Lung (tissue), 11 donors: ENCODE measurements at regions not wholly inside any gene's neighbourhood (a gene's known extent, or its start where the extent isn't known, plus 50 kb on each side); places are given as distances from the start of the nearest gene placed in this dataset.

ENCODE experiments used
- ATAC-seq: fragments of 200-7000 bp; cut with Tn5 transposase; one replicate; pipeline ENCODE4 v1.9.1; 2020; ENCODE audit warnings: moderate number of reproducible peaks; ENCODE audit not compliant: insufficient read depth, low FRiP score
- DNase-seq, 3 donors: peaks; one replicate each; pipeline ENCODE4 v3.0.0-alpha.2; 2013 to 2017
- H3K27ac ChIP-seq, 2 donors: one replicate each; pipeline ENCODE4 v1.5.1; 2013; ENCODE audit warnings: mild to moderate bottlenecking in 2 of 2, moderate library complexity in 2 of 2, control low read depth in 1 of 2, inconsistent platforms in 1 of 2, low read depth in 1 of 2, low read length in 1 of 2
- H3K27me3 ChIP-seq, 3 donors: one replicate each; pipeline ENCODE4 v1.5.1; 2013; ENCODE audit warnings: low read length in 2 of 3; ENCODE audit not compliant: control insufficient read depth in 3 of 3, insufficient read depth in 3 of 3
- H3K36me3 ChIP-seq, 4 donors: one replicate each; pipeline ENCODE4 v1.5.1; 2013; ENCODE audit warnings: low read length in 4 of 4, mild to moderate bottlenecking in 1 of 4, moderate library complexity in 1 of 4; ENCODE audit not compliant: control insufficient read depth in 4 of 4, insufficient read depth in 4 of 4
- H3K4me1 ChIP-seq, 5 donors: one replicate each; pipeline ENCODE4 v1.5.1; 2013; ENCODE audit warnings: low read length in 5 of 5, mild to moderate bottlenecking in 2 of 5, moderate library complexity in 1 of 5; ENCODE audit not compliant: control insufficient read depth in 5 of 5, insufficient read depth in 5 of 5
- H3K4me3 ChIP-seq: one replicate; pipeline ENCODE4 v1.5.1; 2013; ENCODE audit warnings: mild to moderate bottlenecking, control low read depth, moderate library complexity
- H3K9ac ChIP-seq, 2 donors: one replicate each; pipeline ENCODE4 v1.5.1; 2013; ENCODE audit warnings: low read length in 2 of 2, control low read depth in 1 of 2; ENCODE audit not compliant: insufficient read depth in 1 of 2
- H3K9me3 ChIP-seq, 4 donors: one replicate each; pipeline ENCODE4 v1.5.1; 2013; ENCODE audit warnings: low read length in 3 of 4, mild to moderate bottlenecking in 1 of 4, moderate library complexity in 1 of 4; ENCODE audit not compliant: control insufficient read depth in 4 of 4, insufficient read depth in 3 of 4
- WGBS, 2 donors: extraction: QIAGEN DNeasy Blood & Tissue Kit; methylation state at CpG; one replicate each; pipeline ENCODE4 v1.1.7; 2013; 5-methylcytosine and 5-hydroxymethylcytosine counted together
- TF ChIP-seq, protein P1 (sequence below): IDR thresholded peaks from 2 replicates; pipeline ENCODE4 v1.5.1; 2012; ENCODE audit warnings: mild to moderate bottlenecking; ENCODE audit errors: control extremely low read depth, extremely low read depth
- donor health status: control.
- donor health status: control.
- donor health status: Bipolar disorder and iron deficiency.
- donor health status: healthy.
- donor health status: DM: yes; HTN: yes; CAD: no.

DNA sequence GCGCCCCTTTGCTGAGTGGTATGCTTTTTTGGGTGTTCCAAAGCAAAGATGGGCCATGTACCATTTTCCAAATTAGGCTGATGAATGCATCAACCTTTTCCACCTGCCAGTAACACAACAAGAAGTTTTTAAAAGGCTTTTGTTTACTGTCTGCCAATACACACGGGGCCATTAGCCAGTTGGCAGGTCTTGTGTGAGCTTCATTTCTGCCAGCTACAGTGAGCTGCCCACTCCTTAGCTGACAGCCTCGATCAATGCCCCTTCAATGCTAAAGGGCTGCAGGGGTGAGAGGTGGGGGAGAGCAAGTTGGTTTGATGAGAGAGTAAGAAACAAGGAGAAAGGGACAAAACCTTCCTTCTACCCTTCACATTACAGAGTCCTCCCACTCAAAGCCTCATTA is 128.7 kb downstream of the C5orf15 start:
- no peak for DNase-seq
- Histone ChIP-seq H3K4me1 (no peaks in the 10 kb centered on the region), H3K27me3 (no peaks in the 10 kb centered on the region), H3K9me3 (peaks cover 0 to 3% (median 0%) of the 10 kb centered on the region in 4 donors), H3K9ac (no peak overlapping the region), H3K36me3 (no peaks in the 10 kb centered on the region), H3K27ac (no peak overlapping the region), H3K4me3 (no peak overlapping the region)
- TF ChIP-seq, protein P1, sequence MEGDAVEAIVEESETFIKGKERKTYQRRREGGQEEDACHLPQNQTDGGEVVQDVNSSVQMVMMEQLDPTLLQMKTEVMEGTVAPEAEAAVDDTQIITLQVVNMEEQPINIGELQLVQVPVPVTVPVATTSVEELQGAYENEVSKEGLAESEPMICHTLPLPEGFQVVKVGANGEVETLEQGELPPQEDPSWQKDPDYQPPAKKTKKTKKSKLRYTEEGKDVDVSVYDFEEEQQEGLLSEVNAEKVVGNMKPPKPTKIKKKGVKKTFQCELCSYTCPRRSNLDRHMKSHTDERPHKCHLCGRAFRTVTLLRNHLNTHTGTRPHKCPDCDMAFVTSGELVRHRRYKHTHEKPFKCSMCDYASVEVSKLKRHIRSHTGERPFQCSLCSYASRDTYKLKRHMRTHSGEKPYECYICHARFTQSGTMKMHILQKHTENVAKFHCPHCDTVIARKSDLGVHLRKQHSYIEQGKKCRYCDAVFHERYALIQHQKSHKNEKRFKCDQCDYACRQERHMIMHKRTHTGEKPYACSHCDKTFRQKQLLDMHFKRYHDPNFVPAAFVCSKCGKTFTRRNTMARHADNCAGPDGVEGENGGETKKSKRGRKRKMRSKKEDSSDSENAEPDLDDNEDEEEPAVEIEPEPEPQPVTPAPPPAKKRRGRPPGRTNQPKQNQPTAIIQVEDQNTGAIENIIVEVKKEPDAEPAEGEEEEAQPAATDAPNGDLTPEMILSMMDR, result no peak
- no peak for ATAC-seq
- 55 to 75% methylated on average over 3 of the region's 3 CpGs for WGBS, 2 donors

DNA sequence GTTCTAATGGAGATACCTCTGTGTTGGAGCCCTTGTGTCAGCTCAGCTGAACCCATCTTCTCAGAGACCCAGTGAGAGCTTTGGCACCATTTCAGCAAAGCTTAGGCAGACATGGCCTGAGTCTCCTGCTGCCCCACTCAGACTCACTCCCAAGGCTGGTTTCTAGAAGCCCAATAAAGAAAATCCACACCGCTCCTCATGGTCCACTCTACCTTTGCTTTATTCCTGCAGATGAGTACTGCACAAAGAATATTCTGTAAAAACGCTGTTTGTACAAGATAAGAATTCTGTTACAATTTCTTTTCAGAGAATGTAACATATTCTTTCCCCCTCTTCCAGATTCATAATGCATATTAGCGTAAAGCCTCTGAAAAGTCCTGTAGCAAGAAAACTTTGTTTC is 129.3 kb downstream of the C5orf15 start:
- Histone ChIP-seq H3K36me3 (no peaks in the 10 kb centered on the region), H3K9me3 (peaks cover 0 to 3% (median 0%) of the 10 kb centered on the region in 4 donors), H3K4me3 (no peak overlapping the region), H3K9ac (no peak overlapping the region), H3K27ac (no peak overlapping the region), H3K4me1 (no peaks in the 10 kb centered on the region), H3K27me3 (no peaks in the 10 kb centered on the region)
- no peak for DNase-seq
- no peak for ATAC-seq
- TF ChIP-seq, protein P1, result no peak
- 91% methylated on average over 3 of the region's 3 CpGs for WGBS, 2 donors

DNA sequence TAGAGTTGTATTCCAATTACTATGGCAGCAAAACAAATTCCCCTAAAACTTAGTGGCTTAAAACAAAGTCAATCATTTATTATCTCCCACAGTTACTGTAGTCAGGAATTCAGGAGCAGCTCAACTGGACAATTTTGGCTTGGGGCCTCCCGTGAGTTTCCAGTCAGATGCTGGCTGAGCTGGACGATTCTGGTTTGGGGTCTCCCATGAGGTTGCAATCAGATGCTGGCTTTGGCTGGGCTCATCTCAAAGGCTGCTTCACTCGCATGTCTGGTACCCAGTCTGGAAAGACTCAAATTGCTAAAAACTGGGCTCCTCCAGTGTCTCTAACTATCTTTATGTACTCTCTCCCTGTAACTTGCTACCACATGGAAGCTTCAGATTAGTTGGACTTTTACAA is 130.1 kb downstream of the C5orf15 start:
- no peak overlapping the region for H3K4me3 ChIP-seq
- no peaks in the 10 kb centered on the region for H3K27me3 ChIP-seq
- no peaks in the 10 kb centered on the region for H3K4me1 ChIP-seq
- WGBS, 2 donors, result 91 to 97% methylated on average over 3 of the region's 3 CpGs
- H3K27ac ChIP-seq, result no peak overlapping the region
- no peak for DNase-seq
- no peak overlapping the region for H3K9ac ChIP-seq
- TF ChIP-seq, protein P1, result no peak
- peaks cover 0 to 3% (median 0%) of the 10 kb centered on the region in 4 donors for H3K9me3 ChIP-seq
- no peaks in the 10 kb centered on the region for H3K36me3 ChIP-seq
- no peak for ATAC-seq
